ENCODE measurements at regions not wholly inside any gene's neighbourhood (a gene's known extent, or its start where the extent isn't known, plus 50 kb on each side); places are given as distances from the start of the nearest gene placed in this dataset.

GRCh38 chr5:159844267-159845121 is 71.8 kb upstream of the ADRA1B start (continued):
- TF ChIP-seq CHD7 (IDR thresholded peaks at IDR 0.05; ENCODE audit: low read depth, low read length) (no peak), NR2F6 (CRISPR knock-in tag; IDR thresholded peaks at IDR 0.05) (no peak), RBM14 (IDR thresholded peaks at IDR 0.05; ENCODE audit: borderline replicate concordance, insufficient read depth, low read depth, low read length) (no peak), ADNP (tag; IDR thresholded peaks at IDR 0.05) (no peak), SMARCC2 (IDR thresholded peaks at IDR 0.05; ENCODE audit: low read depth) (no peak), RBM15 (IDR thresholded peaks at IDR 0.05; ENCODE audit: insufficient read depth, low read length) (no peak), HBP1 (CRISPR knock-in tag; IDR thresholded peaks at IDR 0.05) (no peak), CREB1 (IDR thresholded peaks at IDR 0.05) (no peak), CREB1 (CRISPR knock-in tag; IDR thresholded peaks at IDR 0.05) (no peak), ZNF431 (CRISPR knock-in tag; IDR thresholded peaks at IDR 0.05) (no peak)
